ENCODE measurements at regions not wholly inside any gene's neighbourhood (a gene's known extent, or its start where the extent isn't known, plus 50 kb on each side); places are given as distances from the start of the nearest gene placed in this dataset.

DNA sequence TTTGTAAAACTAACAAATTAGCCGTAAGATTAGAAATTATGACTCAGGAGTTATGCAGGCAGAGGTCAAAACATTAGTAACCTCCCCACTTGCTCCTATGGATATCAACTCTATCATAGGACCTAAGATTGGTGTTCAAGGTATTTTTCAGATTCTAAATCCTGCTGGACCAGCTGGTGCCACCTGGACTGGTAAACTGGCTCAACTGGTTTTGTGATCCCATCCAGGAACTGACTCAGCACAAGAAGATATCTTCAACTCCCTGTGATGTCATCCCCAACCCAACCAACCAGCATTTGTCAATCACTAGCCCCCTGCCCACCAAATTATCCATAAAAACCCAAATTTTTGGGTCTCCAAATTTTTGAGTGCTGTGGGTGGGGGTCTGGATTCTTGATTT is 98.1 kb upstream of the OR4E1 start:
- TF ChIP-seq, protein P1, sequence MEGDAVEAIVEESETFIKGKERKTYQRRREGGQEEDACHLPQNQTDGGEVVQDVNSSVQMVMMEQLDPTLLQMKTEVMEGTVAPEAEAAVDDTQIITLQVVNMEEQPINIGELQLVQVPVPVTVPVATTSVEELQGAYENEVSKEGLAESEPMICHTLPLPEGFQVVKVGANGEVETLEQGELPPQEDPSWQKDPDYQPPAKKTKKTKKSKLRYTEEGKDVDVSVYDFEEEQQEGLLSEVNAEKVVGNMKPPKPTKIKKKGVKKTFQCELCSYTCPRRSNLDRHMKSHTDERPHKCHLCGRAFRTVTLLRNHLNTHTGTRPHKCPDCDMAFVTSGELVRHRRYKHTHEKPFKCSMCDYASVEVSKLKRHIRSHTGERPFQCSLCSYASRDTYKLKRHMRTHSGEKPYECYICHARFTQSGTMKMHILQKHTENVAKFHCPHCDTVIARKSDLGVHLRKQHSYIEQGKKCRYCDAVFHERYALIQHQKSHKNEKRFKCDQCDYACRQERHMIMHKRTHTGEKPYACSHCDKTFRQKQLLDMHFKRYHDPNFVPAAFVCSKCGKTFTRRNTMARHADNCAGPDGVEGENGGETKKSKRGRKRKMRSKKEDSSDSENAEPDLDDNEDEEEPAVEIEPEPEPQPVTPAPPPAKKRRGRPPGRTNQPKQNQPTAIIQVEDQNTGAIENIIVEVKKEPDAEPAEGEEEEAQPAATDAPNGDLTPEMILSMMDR (IDR thresholded peaks at IDR 0.05 in 2 of 3, conservative IDR thresholded peaks at IDR 0.05 in 1 of 3; ENCODE audit: control insufficient read depth in 2 of 3, extremely low read depth in 1 of 3, insufficient read depth in 1 of 3, low read depth in 3 of 3, low read length in 3 of 3) = no peak
- TF ChIP-seq TARDBP (IDR thresholded peaks at IDR 0.05; ENCODE audit: borderline replicate concordance) (no peak), FOS (IDR thresholded peaks at IDR 0.05; ENCODE audit: borderline replicate concordance, extremely low read depth, insufficient read length) (no peak), HDAC6 (IDR thresholded peaks at IDR 0.05; ENCODE audit: unreplicated experiment) (no peak), POLR2AphosphoS5 (IDR thresholded peaks at IDR 0.05; ENCODE audit: low read length) (no peak), BRCA1 (IDR thresholded peaks at IDR 0.05; ENCODE audit: low read depth, low read length) (no peak), TAF1 (IDR thresholded peaks at IDR 0.05; ENCODE audit: borderline replicate concordance, low read depth, low read length) (no peak), ETV6 (conservative IDR thresholded peaks at IDR 0.05 in 1 of 2, IDR thresholded peaks at IDR 0.05 in 1 of 2; ENCODE audit: borderline replicate concordance in 1 of 2, low read depth in 1 of 2) (no peak), CBX5 (IDR thresholded peaks at IDR 0.05; ENCODE audit: low read depth) (no peak), GABPA (IDR thresholded peaks at IDR 0.05; ENCODE audit: low read depth) (no peak), ZZZ3 (IDR thresholded peaks at IDR 0.05; ENCODE audit: control insufficient read depth, insufficient read length, low read depth) (no peak), POLR2A (IDR thresholded peaks at IDR 0.05; ENCODE audit: low read depth, low read length) (no peak)
- TF ChIP-seq, protein P2, sequence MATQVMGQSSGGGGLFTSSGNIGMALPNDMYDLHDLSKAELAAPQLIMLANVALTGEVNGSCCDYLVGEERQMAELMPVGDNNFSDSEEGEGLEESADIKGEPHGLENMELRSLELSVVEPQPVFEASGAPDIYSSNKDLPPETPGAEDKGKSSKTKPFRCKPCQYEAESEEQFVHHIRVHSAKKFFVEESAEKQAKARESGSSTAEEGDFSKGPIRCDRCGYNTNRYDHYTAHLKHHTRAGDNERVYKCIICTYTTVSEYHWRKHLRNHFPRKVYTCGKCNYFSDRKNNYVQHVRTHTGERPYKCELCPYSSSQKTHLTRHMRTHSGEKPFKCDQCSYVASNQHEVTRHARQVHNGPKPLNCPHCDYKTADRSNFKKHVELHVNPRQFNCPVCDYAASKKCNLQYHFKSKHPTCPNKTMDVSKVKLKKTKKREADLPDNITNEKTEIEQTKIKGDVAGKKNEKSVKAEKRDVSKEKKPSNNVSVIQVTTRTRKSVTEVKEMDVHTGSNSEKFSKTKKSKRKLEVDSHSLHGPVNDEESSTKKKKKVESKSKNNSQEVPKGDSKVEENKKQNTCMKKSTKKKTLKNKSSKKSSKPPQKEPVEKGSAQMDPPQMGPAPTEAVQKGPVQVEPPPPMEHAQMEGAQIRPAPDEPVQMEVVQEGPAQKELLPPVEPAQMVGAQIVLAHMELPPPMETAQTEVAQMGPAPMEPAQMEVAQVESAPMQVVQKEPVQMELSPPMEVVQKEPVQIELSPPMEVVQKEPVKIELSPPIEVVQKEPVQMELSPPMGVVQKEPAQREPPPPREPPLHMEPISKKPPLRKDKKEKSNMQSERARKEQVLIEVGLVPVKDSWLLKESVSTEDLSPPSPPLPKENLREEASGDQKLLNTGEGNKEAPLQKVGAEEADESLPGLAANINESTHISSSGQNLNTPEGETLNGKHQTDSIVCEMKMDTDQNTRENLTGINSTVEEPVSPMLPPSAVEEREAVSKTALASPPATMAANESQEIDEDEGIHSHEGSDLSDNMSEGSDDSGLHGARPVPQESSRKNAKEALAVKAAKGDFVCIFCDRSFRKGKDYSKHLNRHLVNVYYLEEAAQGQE (IDR thresholded peaks at IDR 0.05; ENCODE audit: low read depth, low read length) = no peak
